SK-N-SH (cell line): ENCODE measurements at regions not wholly inside any gene's neighbourhood (a gene's known extent, or its start where the extent isn't known, plus 50 kb on each side); places are given as distances from the start of the nearest gene placed in this dataset.

Experiments
- CTCF ChIA-PET: fragments of 300-600, 350-600 bp; formaldehyde crosslinking; extraction: SDS; loops from one replicate; lab custom pipeline; 2021; lab: Yijun Ruan, JAX
- POLR2A ChIA-PET: fragments of 350-600 bp; sonication (Branson Sonifier 250); formaldehyde crosslinking; extraction: SDS; loops from one replicate; lab custom pipeline; 2020; ENCODE audit warnings: antibody characterized with exemption, inconsistent platforms; lab: Yijun Ruan, JAX
- DNase-seq: peaks from one replicate; pipeline ENCODE4 v3.0.0; 2012
- H2AFZ ChIP-seq: fragments of 200-600 bp; sonication (generic); 2 replicates; pipeline ENCODE4 v1.8.1; 2016; ENCODE audit warnings: antibody characterized with exemption, mild to moderate bottlenecking, low read depth
- H3F3A ChIP-seq: fragments of 200-600 bp; sonication (generic); replicated peaks from 2 replicates; pipeline ENCODE3; 2016; ENCODE audit warnings: antibody characterized with exemption, mild to moderate bottlenecking; ENCODE audit not compliant: insufficient read depth
- H3K27ac ChIP-seq, 2 experiments: fragments of 200-500 bp in 1 of 2; fragments of 200-600 bp in 1 of 2; sonication (Bioruptor generic) in 1 of 2; sonication (generic), shearing (Covaris generic) in 1 of 2; 2 replicates each; pipeline versions ENCODE4 v1.5.1 to v1.6.1; 2014 to 2016; ENCODE audit warnings: low read depth in 2 of 2, inconsistent platforms in 1 of 2, low read length in 1 of 2, mild to moderate bottlenecking in 1 of 2, mixed read lengths in 1 of 2
- H3K27me3 ChIP-seq: fragments of 200-600 bp; sonication (generic), shearing (Covaris generic); 2 replicates; pipeline ENCODE4 v1.6.1; 2016; ENCODE audit warnings: mixed run types; ENCODE audit not compliant: insufficient read depth
- H3K36me3 ChIP-seq, 2 experiments: fragments of 200-500 bp in 1 of 2; fragments of 200-600 bp in 1 of 2; sonication (Bioruptor generic) in 1 of 2; sonication (generic) in 1 of 2; replicated peaks in 1 of 2; 2 replicates each; pipeline versions ENCODE3 to v1.5.1; 2014 to 2016; ENCODE audit warnings: low read length in 1 of 2, mild to moderate bottlenecking in 1 of 2; ENCODE audit not compliant: insufficient read depth in 2 of 2, control insufficient read depth in 1 of 2
- H3K4me1 ChIP-seq, 2 experiments: fragments of 200-500 bp in 1 of 2; fragments of 200-600 bp in 1 of 2; sonication (Bioruptor generic) in 1 of 2; sonication (generic), shearing (Covaris generic) in 1 of 2; 2 replicates each; pipeline versions ENCODE4 v1.5.1 to v1.6.1; 2014 to 2016; ENCODE audit warnings: low read depth in 1 of 2, low read length in 1 of 2, mixed run types in 1 of 2; ENCODE audit not compliant: insufficient read depth in 2 of 2, control insufficient read depth in 1 of 2
- H3K4me2 ChIP-seq: fragments of 200-600 bp; sonication (generic), shearing (Covaris generic); 2 replicates; pipeline ENCODE4 v1.6.1; 2017; ENCODE audit warnings: mixed run types
- H3K4me3 ChIP-seq, 2 experiments: fragments of 200-500 bp in 1 of 2; fragments of 200-600 bp in 1 of 2; sonication (Bioruptor generic) in 1 of 2; sonication (generic), shearing (Covaris generic) in 1 of 2; 2 replicates each; pipeline versions ENCODE4 v1.5.1 to v1.8.1; 2014 to 2016; ENCODE audit warnings: low read depth in 2 of 2, inconsistent platforms in 1 of 2, low read length in 1 of 2, mild to moderate bottlenecking in 1 of 2, mixed read lengths in 1 of 2, moderate library complexity in 1 of 2
- H3K79me2 ChIP-seq: fragments of 200-600 bp; sonication (generic); 2 replicates; pipeline ENCODE4 v1.8.1; 2017; ENCODE audit warnings: mild to moderate bottlenecking; ENCODE audit not compliant: insufficient read depth
- H3K9ac ChIP-seq: fragments of 200-600 bp; sonication (generic); 2 replicates; pipeline ENCODE4 v1.6.1; 2017; ENCODE audit warnings: mixed run types
- H3K9me2 ChIP-seq: fragments of 200-600 bp; sonication (generic); 2 replicates; pipeline ENCODE4 v1.6.1; 2017; ENCODE audit warnings: mixed run types
- H3K9me3 ChIP-seq: fragments of 200-600 bp; sonication (generic); 2 replicates; pipeline ENCODE4 v1.6.1; 2017; ENCODE audit warnings: mixed run types, mild to moderate bottlenecking, moderate library complexity
- H4K20me1 ChIP-seq: fragments of 200-600 bp; sonication (generic); 2 replicates; pipeline ENCODE4 v1.6.1; 2017; ENCODE audit warnings: mild to moderate bottlenecking, mixed run types; ENCODE audit not compliant: insufficient read depth
- FOSL2 ChIP-seq: IDR thresholded peaks from 2 replicates; pipeline ENCODE4 v1.4.0; 2012; ENCODE audit warnings: low read depth, mild to moderate bottlenecking, moderate library complexity, borderline replicate concordance
- FOXJ3 ChIP-seq: sonication (generic); formaldehyde crosslinking; IDR thresholded peaks from 2 replicates; pipeline ENCODE4 v1.5.1; 2020; ENCODE audit warnings: mild to moderate bottlenecking, missing genetic modification reagents
- FOXM1 ChIP-seq: IDR thresholded peaks from 2 replicates; pipeline ENCODE4 v1.4.0; 2012; ENCODE audit warnings: low read depth, mild to moderate bottlenecking
- MXI1 ChIP-seq: IDR thresholded peaks from 2 replicates; pipeline ENCODE4 v1.6.1; 2012; ENCODE audit warnings: mild to moderate bottlenecking, low read depth, low read length, improper control_type of control experiment
- POLR2AphosphoS5 ChIP-seq: IDR thresholded peaks from 2 replicates; pipeline ENCODE4 v1.6.1; 2012; ENCODE audit warnings: low read depth, low read length
- RCOR1 ChIP-seq: fragments of 150-350 bp; IDR thresholded peaks from 2 replicates; pipeline ENCODE4 v1.6.1; 2017; ENCODE audit warnings: antibody characterized with exemption, low read length
- REST ChIP-seq: IDR thresholded peaks from 2 replicates; pipeline ENCODE4 v1.6.1; 2012; ENCODE audit warnings: mild to moderate bottlenecking, low read depth, low read length, moderate library complexity
- RFX5 ChIP-seq: IDR thresholded peaks from 2 replicates; pipeline ENCODE4 v1.6.1; 2012; ENCODE audit warnings: mild to moderate bottlenecking, improper control_type of control experiment, low read length
- RXRA ChIP-seq: IDR thresholded peaks from 2 replicates; pipeline ENCODE4 v1.4.0; 2012; ENCODE audit warnings: low read depth, mild to moderate bottlenecking, borderline replicate concordance
- TCF12 ChIP-seq: IDR thresholded peaks from 2 replicates; pipeline ENCODE4 v1.4.0; 2012
- TEAD4 ChIP-seq: IDR thresholded peaks from 2 replicates; pipeline ENCODE4 v1.4.0; 2012; ENCODE audit warnings: mild to moderate bottlenecking, borderline replicate concordance; ENCODE audit not compliant: insufficient read depth
- USF1 ChIP-seq: IDR thresholded peaks from 2 replicates; pipeline ENCODE4 v1.4.0; 2012; ENCODE audit warnings: low read depth, borderline replicate concordance
- YY1 ChIP-seq: IDR thresholded peaks from 2 replicates; pipeline ENCODE4 v1.4.0; 2012; ENCODE audit warnings: low read depth, mild to moderate bottlenecking
- ZBTB33 ChIP-seq: IDR thresholded peaks from 2 replicates; pipeline ENCODE4 v1.4.0; 2012; ENCODE audit warnings: low read depth, borderline replicate concordance
- WGBS: methylation state at CpG from one replicate; pipeline ENCODE4 v1.1.6; 2017; ENCODE audit warnings: low lambda C conversion rate; 5-methylcytosine and 5-hydroxymethylcytosine counted together

GRCh38 chr9:95810133-95810532, 65.4 kb upstream of the ERCC6L2 start:
- H3K27ac ChIP-seq: no peak overlapping the region
- CTCF ChIA-PET: no interaction called here
- no peak overlapping the region for H2AFZ ChIP-seq
- no peaks in the 10 kb centered on the region for H3K36me3 ChIP-seq
- H3K4me2 ChIP-seq: no peak overlapping the region
- no peaks in the 10 kb centered on the region for H3K9me2 ChIP-seq
- no peaks in the 10 kb centered on the region for H3K27me3 ChIP-seq
- 74% methylated on average over 3 of the region's 3 CpGs for WGBS
- H3K9me3 ChIP-seq: no peaks in the 10 kb centered on the region
- POLR2A ChIA-PET: no interaction called here
- no peak overlapping the region for H3K9ac ChIP-seq
- peaks cover 0 to 2% of the 10 kb centered on the region in 2 experiments; a peak in 1 of 4 replicates for H3K4me1 ChIP-seq
- H3K79me2 ChIP-seq: no peaks in the 10 kb centered on the region
- no peak overlapping the region for H3K4me3 ChIP-seq
- no peaks in the 10 kb centered on the region for H3F3A ChIP-seq
- H4K20me1 ChIP-seq: no peaks in the 10 kb centered on the region
- no peak for DNase-seq
- TF ChIP-seq POLR2AphosphoS5 (no peak), FOXM1 (no peak), FOSL2 (no peak), YY1 (no peak), MXI1 (no peak), RXRA (no peak), USF1 (no peak), TEAD4 (no peak), ZBTB33 (no peak), RFX5 (no peak), RCOR1 (no peak), TCF12 (no peak)

- Histone ChIP-seq H3K27ac (no peak overlapping the region), H3F3A (no peaks in the 10 kb centered on the region), H4K20me1 (no peaks in the 10 kb centered on the region), H2AFZ (no peak overlapping the region), H3K36me3 (no peaks in the 10 kb centered on the region), H3K9ac (no peak overlapping the region), H3K4me3 (no peak overlapping the region), H3K27me3 (no peaks in the 10 kb centered on the region), H3K9me2 (no peaks in the 10 kb centered on the region), H3K4me2 (no peak overlapping the region), H3K4me1 (peaks cover 0 to 2% of the 10 kb centered on the region in 2 experiments; a peak in 1 of 4 replicates), H3K9me3 (no peaks in the 10 kb centered on the region), H3K79me2 (no peaks in the 10 kb centered on the region)
- no peak for DNase-seq
- POLR2A ChIA-PET: no interaction called here
- TF ChIP-seq FOXJ3 (CRISPR knock-in tag) (no peak), REST (no peak)
- WGBS: 100% methylated on average over 2 of the region's 2 CpGs
- CTCF ChIA-PET: no interaction called here
These were observed 65.8 kb upstream of the ERCC6L2 start for GRCh38 chr9:95809686-95810085.
